ENCODE measurements at regions not wholly inside any gene's neighbourhood (a gene's known extent, or its start where the extent isn't known, plus 50 kb on each side); places are given as distances from the start of the nearest gene placed in this dataset.

DNA sequence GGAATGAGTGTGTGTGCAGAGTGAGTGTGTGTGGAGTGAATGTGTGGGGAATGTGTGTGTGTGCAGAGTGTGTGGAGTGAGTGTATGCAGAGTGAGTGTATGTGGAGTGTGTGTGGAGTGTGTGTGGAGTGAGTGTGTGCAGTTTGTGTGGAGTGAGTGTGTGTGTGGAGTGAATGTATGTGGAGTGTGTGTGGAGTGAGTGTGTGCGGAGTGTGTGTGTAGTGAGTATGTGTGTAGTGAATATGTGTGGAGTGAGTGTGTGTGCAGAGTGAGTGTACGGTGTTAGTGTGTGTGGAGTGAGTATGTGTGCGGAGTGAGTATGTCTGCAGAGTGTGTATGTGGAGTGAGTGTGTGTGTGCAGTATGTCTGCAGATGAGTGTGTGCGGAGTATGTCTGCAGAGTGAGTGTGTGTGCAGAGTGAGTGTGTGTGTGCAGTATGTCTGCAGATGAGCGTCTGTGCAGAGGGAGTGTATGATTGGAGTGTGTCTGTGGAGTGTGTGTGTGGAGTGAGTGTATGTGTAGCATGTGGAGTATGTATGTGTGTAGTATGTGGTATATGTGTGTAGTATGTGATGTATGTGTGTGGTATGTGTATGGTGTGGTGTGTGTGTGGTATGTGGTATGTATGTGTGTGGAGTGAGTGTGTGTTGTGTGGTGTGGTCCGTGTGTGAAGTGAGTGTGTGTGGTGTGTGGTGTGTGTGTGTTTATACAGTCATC is 59.7 kb upstream of the CLDN14 start:
- DNase-seq (ENCODE audit: low read depth), result no peak
- TF ChIP-seq, protein P1, sequence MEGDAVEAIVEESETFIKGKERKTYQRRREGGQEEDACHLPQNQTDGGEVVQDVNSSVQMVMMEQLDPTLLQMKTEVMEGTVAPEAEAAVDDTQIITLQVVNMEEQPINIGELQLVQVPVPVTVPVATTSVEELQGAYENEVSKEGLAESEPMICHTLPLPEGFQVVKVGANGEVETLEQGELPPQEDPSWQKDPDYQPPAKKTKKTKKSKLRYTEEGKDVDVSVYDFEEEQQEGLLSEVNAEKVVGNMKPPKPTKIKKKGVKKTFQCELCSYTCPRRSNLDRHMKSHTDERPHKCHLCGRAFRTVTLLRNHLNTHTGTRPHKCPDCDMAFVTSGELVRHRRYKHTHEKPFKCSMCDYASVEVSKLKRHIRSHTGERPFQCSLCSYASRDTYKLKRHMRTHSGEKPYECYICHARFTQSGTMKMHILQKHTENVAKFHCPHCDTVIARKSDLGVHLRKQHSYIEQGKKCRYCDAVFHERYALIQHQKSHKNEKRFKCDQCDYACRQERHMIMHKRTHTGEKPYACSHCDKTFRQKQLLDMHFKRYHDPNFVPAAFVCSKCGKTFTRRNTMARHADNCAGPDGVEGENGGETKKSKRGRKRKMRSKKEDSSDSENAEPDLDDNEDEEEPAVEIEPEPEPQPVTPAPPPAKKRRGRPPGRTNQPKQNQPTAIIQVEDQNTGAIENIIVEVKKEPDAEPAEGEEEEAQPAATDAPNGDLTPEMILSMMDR (IDR thresholded peaks at IDR 0.05; ENCODE audit: insufficient read depth, low read length, poor library complexity, severe bottlenecking), result no peak
- no peak overlapping the region for H3K4me3 ChIP-seq (ENCODE audit: low read depth, low read length)
- no peaks in the 10 kb centered on the region for H3K36me3 ChIP-seq (ENCODE audit: control insufficient read depth, insufficient read depth, low read length)
- peaks cover 29% of the 10 kb centered on the region for H3K27me3 ChIP-seq (ENCODE audit: control insufficient read depth, insufficient read depth, low read length)

DNA sequence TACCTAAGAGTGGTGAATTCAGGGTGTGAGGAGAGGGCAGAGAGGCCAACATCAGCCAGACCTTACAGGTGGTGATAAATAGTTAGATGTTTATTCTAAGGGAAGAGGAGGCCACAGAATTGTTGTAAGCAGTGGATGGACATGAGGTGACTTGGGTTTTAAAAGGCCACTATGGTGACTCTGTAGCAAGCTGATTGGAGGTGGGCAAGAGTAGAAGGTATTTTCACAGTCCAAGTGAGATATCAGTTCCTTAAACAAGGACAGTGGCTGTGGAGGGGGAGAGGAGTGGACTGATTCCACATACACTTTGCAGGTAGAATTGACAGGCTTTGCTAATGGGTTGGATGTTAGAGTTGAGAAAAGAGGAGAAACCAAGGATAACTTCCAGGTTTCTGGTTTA is 60.8 kb upstream of the CLDN14 start:
- Histone ChIP-seq H3K4me3 (ENCODE audit: low read depth, low read length) (no peak overlapping the region), H3K27me3 (ENCODE audit: control insufficient read depth, insufficient read depth, low read length) (peaks cover 31% of the 10 kb centered on the region), H3K36me3 (ENCODE audit: control insufficient read depth, insufficient read depth, low read length) (no peaks in the 10 kb centered on the region)
- no peak for DNase-seq (ENCODE audit: low read depth)
- TF ChIP-seq, protein P1 (IDR thresholded peaks at IDR 0.05; ENCODE audit: insufficient read depth, low read length, poor library complexity, severe bottlenecking), result no peak

DNA sequence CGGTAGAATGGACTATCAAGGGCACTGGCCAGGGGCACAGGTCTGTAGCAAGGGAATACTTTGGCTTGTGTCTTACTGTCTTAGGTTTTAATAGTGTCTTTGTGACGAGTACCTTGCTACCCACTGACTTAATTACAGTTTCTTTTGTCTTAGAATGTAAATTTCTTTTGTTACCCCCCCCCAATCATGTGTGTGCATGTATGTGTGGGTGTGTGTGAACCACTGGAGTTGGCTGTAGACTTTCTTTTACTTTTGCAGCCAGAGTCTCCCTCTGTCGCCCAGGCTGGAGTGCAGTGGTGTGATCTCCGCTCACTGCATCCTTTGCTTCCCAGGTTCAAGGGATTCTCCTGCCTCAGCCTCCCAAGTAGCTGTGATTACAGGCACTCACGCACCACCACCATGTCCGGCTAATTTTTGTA is 61.8 kb upstream of the CLDN14 start:
- Histone ChIP-seq H3K27me3 (ENCODE audit: control insufficient read depth, insufficient read depth, low read length) (peaks cover 31% of the 10 kb centered on the region), H3K4me3 (ENCODE audit: low read depth, low read length) (no peak overlapping the region), H3K36me3 (ENCODE audit: control insufficient read depth, insufficient read depth, low read length) (no peaks in the 10 kb centered on the region)
- no peak for DNase-seq (ENCODE audit: low read depth)
- TF ChIP-seq, protein P1 (IDR thresholded peaks at IDR 0.05; ENCODE audit: insufficient read depth, low read length, poor library complexity, severe bottlenecking), result no peak

DNA sequence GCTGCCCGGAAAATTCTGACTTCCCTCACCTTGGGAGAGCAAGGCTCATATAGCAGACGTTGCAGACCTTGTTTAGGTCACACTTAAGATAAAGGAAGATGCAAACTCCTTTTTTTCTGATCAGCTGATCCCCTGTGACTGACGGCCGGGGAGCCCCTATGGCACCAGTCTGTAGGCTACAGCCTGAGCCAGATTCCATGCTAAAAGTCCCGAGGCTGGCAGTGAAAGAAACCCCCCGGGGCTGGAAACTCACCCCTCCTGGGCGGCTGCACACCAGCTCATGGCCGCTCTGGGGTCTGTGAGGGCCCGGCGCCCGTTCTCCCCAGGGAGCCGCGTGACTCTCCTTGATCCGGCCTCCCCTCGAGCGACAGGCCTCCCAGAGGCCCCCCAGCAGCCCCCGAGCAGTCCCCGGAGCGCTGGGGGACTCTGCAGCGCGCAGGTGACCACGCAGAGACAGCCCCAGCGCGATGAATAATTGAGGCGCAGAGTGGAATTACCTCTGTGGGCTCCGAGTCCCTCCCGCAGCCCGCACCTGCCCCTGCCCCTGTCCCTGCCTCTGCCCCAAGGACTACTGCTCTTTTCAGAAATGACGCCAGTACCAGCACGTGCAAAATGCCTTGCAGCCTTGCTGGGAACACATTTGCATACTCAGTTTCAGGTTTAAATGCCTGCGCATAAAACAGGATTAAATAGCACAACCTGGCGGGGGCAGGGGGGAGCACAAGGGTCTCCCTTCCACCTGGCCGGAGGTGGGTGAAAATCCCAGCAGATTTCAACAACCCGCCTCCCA is 62.6 kb upstream of the CLDN14 start:
- Histone ChIP-seq H3K27me3 (ENCODE audit: control insufficient read depth, insufficient read depth, low read length) (peaks cover 33% of the 10 kb centered on the region), H3K36me3 (ENCODE audit: control insufficient read depth, insufficient read depth, low read length) (no peaks in the 10 kb centered on the region), H3K4me3 (ENCODE audit: low read depth, low read length) (no peak overlapping the region)
- TF ChIP-seq, protein P1 (IDR thresholded peaks at IDR 0.05; ENCODE audit: insufficient read depth, low read length, poor library complexity, severe bottlenecking), result no peak
- no peak for DNase-seq (ENCODE audit: low read depth)

DNA sequence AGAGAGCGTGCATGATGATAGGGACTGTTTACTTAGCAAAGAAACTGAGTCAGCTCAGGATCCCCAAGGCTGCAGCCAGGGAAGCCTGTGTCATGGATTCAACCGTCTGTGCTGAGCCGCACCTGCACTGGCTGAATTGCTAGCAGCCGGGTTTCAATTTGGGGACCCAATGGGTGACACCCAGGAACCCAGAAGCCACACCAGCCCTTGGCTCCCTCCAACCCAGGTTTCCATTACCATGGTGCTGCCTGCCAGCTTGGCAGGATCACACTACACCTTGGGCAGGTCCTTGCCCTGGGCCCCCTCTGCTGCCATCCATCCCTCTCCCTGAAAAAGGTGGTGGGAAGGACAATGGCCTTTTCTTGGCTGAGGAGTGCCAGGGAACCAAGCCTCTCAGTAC is 64.0 kb upstream of the CLDN14 start:
- no peak overlapping the region for H3K4me3 ChIP-seq (ENCODE audit: low read depth, low read length)
- TF ChIP-seq, protein P1 (IDR thresholded peaks at IDR 0.05; ENCODE audit: insufficient read depth, low read length, poor library complexity, severe bottlenecking), result no peak
- DNase-seq (ENCODE audit: low read depth), result no peak
- H3K27me3 ChIP-seq (ENCODE audit: control insufficient read depth, insufficient read depth, low read length), result peaks cover 40% of the 10 kb centered on the region
- no peaks in the 10 kb centered on the region for H3K36me3 ChIP-seq (ENCODE audit: control insufficient read depth, insufficient read depth, low read length)

Measured in kidney epithelial cell (primary cell).